CD14-positive monocyte (primary cell): ENCODE measurements at regions not wholly inside any gene's neighbourhood (a gene's known extent, or its start where the extent isn't known, plus 50 kb on each side); places are given as distances from the start of the nearest gene placed in this dataset.

Experiments used
- DNase-seq, 3 donors: peaks; one replicate each; pipeline ENCODE4 v3.0.0-alpha.2; 2011 to 2022
- H2AFZ ChIP-seq: 2 replicates; pipeline ENCODE4 v1.6.0; 2012; ENCODE audit warnings: mild to moderate bottlenecking, low read depth, low read length, inconsistent platforms; ENCODE audit not compliant: insufficient read depth, poor library complexity, severe bottlenecking
- H3K27ac ChIP-seq, 2 donors: 1 replicate in 1 of 2; 2 replicates in 1 of 2; pipeline ENCODE4 v1.5.1; 2012 to 2013; ENCODE audit warnings: low read length in 2 of 2, control low read depth in 1 of 2, inconsistent platforms in 1 of 2, low read depth in 1 of 2, mild to moderate bottlenecking in 1 of 2
- H3K27me3 ChIP-seq, 2 donors: one replicate each; pipeline versions ENCODE4 v1.6.0 to v1.6.1; 2011 to 2013; ENCODE audit warnings: low read length in 2 of 2; ENCODE audit not compliant: control insufficient read depth in 2 of 2, insufficient read depth in 2 of 2
- H3K36me3 ChIP-seq, 2 donors: replicated peaks in 1 of 2; 1 replicate in 1 of 2; 2 replicates in 1 of 2; pipeline versions ENCODE4 v1.5.1 to v1.6.1; 2012 to 2013; ENCODE audit warnings: low read length in 2 of 2, control low read depth in 1 of 2, inconsistent platforms in 1 of 2, mild to moderate bottlenecking in 1 of 2; ENCODE audit not compliant: insufficient read depth in 2 of 2, control insufficient read depth in 1 of 2
- H3K4me1 ChIP-seq, 2 donors: 1 replicate in 1 of 2; 2 replicates in 1 of 2; pipeline versions ENCODE4 v1.5.1 to v1.6.1; 2012 to 2013; ENCODE audit warnings: low read length in 2 of 2, control low read depth in 1 of 2, inconsistent platforms in 1 of 2, mild to moderate bottlenecking in 1 of 2, moderate library complexity in 1 of 2; ENCODE audit not compliant: insufficient read depth in 2 of 2, control insufficient read depth in 1 of 2
- H3K4me2 ChIP-seq: replicated peaks from 2 replicates; pipeline ENCODE3; 2012; ENCODE audit warnings: low read length, moderate library complexity, mild to moderate bottlenecking; ENCODE audit not compliant: poor library complexity, severe bottlenecking; ENCODE audit errors: extremely low read depth
- H3K4me3 ChIP-seq, 3 experiments: fragments of 200-600 bp in 1 of 3; sonication (generic) in 1 of 3; replicated peaks in 1 of 3; 1 replicate in 2 of 3; 2 replicates in 1 of 3; pipeline ENCODE4 v1.5.1; 2011 to 2013; ENCODE audit warnings: low read length in 3 of 3, mild to moderate bottlenecking in 3 of 3, control low read depth in 2 of 3, low read depth in 2 of 3, inconsistent platforms in 1 of 3, moderate library complexity in 1 of 3
- H3K79me2 ChIP-seq: 2 replicates; pipeline ENCODE4 v1.6.0; 2012; ENCODE audit warnings: mild to moderate bottlenecking, control low read depth, inconsistent platforms, low read length, moderate library complexity; ENCODE audit not compliant: insufficient read depth
- H3K9ac ChIP-seq: 2 replicates; pipeline ENCODE4 v1.6.0; 2017; ENCODE audit warnings: low read length, mild to moderate bottlenecking; ENCODE audit not compliant: insufficient read depth, poor library complexity, severe bottlenecking
- H3K9me3 ChIP-seq, 2 donors: replicated peaks in 1 of 2; 1 replicate in 1 of 2; 2 replicates in 1 of 2; pipeline versions ENCODE4 v1.5.1 to v1.6.1; 2012 to 2013; ENCODE audit warnings: low read length in 2 of 2, control low read depth in 1 of 2; ENCODE audit not compliant: control insufficient read depth in 1 of 2, insufficient read depth in 1 of 2
- H4K20me1 ChIP-seq: 2 replicates; pipeline ENCODE4 v1.6.0; 2012; ENCODE audit warnings: mild to moderate bottlenecking, low read length, control low read depth, moderate library complexity; ENCODE audit not compliant: insufficient read depth
- H3K27ac Mint-ChIP-seq, 7 donors: one replicate each; pipeline ENCODE4 v1.8.0; 2020; ENCODE audit warnings: mild to moderate bottlenecking in 7 of 7, mixed read lengths in 7 of 7, moderate library complexity in 6 of 7, inconsistent platforms in 2 of 7
- H3K27me3 Mint-ChIP-seq, 3 donors: one replicate each; pipeline ENCODE4 v1.8.0; 2021 to 2022; ENCODE audit warnings: low read depth in 3 of 3, mild to moderate bottlenecking in 3 of 3, mixed read lengths in 3 of 3, moderate library complexity in 3 of 3, inconsistent platforms in 1 of 3
- H3K36me3 Mint-ChIP-seq, 2 donors: one replicate each; pipeline ENCODE4 v1.8.0; 2020; ENCODE audit warnings: mixed read lengths in 2 of 2, inconsistent platforms in 1 of 2, mild to moderate bottlenecking in 1 of 2
- H3K4me1 Mint-ChIP-seq: one replicate; pipeline ENCODE4 v1.8.0; 2020; ENCODE audit warnings: mild to moderate bottlenecking, mixed read lengths
- H3K4me3 Mint-ChIP-seq, 2 donors: one replicate each; pipeline ENCODE4 v1.8.0; 2020; ENCODE audit warnings: mild to moderate bottlenecking in 2 of 2, mixed read lengths in 2 of 2, moderate library complexity in 1 of 2
- H3K9me3 Mint-ChIP-seq, 7 donors: one replicate each; pipeline ENCODE4 v1.8.0; 2020 to 2022; ENCODE audit warnings: mixed read lengths in 7 of 7, mild to moderate bottlenecking in 6 of 7, moderate library complexity in 6 of 7, inconsistent platforms in 2 of 7
- CTCF ChIP-seq: fragments of 200-600 bp; IDR thresholded peaks from one replicate; pipeline ENCODE4 v1.8.0; 2022; ENCODE audit warnings: antibody characterized with exemption, mild to moderate bottlenecking
- WGBS: methylation state at CpG from one replicate; pipeline ENCODE4 v1.1.5; 2013; ENCODE audit warnings: missing lambda C conversion rate; ENCODE audit not compliant: insufficient coverage; 5-methylcytosine and 5-hydroxymethylcytosine counted together
- intact Hi-C, 2 donors: fragments of 100-400 bp; cut with micrococcal nuclease; formaldehyde crosslinking; loops; one replicate each; pipeline versions ENCODE4 v1.15.0 to v1.15.1; 2023

- no peak overlapping the region for H3K4me2 ChIP-seq
- H3K27ac ChIP-seq = no peak overlapping the region
- no peaks in the 10 kb centered on the region for H3K79me2 ChIP-seq
- intact Hi-C loops = no loop called here
- H3K4me3 ChIP-seq = no peak overlapping the region
- H3K27ac Mint-ChIP-seq = no peak overlapping the region
- no peak overlapping the region for H2AFZ ChIP-seq
- H3K9me3 ChIP-seq = no peaks in the 10 kb centered on the region
- no peaks in the 10 kb centered on the region for H4K20me1 ChIP-seq
- peaks cover 0 to 4% (median 3%) of the 10 kb centered on the region in 3 donors for H3K27me3 Mint-ChIP-seq
- no peak overlapping the region for H3K9ac ChIP-seq
- H3K36me3 Mint-ChIP-seq = no peaks in the 10 kb centered on the region
- no peak for TF ChIP-seq CTCF
- H3K9me3 Mint-ChIP-seq = no peaks in the 10 kb centered on the region
- H3K4me1 Mint-ChIP-seq = peaks cover 9% of the 10 kb centered on the region
- H3K27me3 ChIP-seq = no peaks in the 10 kb centered on the region
- H3K36me3 ChIP-seq = no peaks in the 10 kb centered on the region
- no peak overlapping the region for H3K4me3 Mint-ChIP-seq
- peaks cover 0 to 11% of the 10 kb centered on the region in 2 donors for H3K4me1 ChIP-seq
- WGBS = no CpG with 5 or more reads among the region's 9 CpGs
- peak; percentile 28 to 68 (median 44) for DNase-seq
These were observed 74.9 kb downstream of the FAM43A start for GRCh38 chr3:194760494-194761137.

- Histone ChIP-seq H3K4me3 (no peak overlapping the region), H3K9ac (no peak overlapping the region), H3K4me1 (peaks cover 0 to 11% of the 10 kb centered on the region in 2 donors), H3K27ac (no peak overlapping the region), H3K4me2 (no peak overlapping the region), H3K9me3 (no peaks in the 10 kb centered on the region), H3K27me3 (no peaks in the 10 kb centered on the region), H3K79me2 (no peaks in the 10 kb centered on the region), H2AFZ (no peak overlapping the region), H4K20me1 (no peaks in the 10 kb centered on the region), H3K36me3 (no peaks in the 10 kb centered on the region)
- H3K4me3 Mint-ChIP-seq = no peak overlapping the region
- H3K27me3 Mint-ChIP-seq = peaks cover 0 to 4% (median 3%) of the 10 kb centered on the region in 3 donors
- no peaks in the 10 kb centered on the region for H3K36me3 Mint-ChIP-seq
- DNase-seq = no peak
- WGBS = 92% methylated on average over 1 of the region's 3 CpGs
- no peak for TF ChIP-seq CTCF
- H3K27ac Mint-ChIP-seq = no peak overlapping the region
- intact Hi-C loops = no loop called here
- H3K4me1 Mint-ChIP-seq = peaks cover 9% of the 10 kb centered on the region
- H3K9me3 Mint-ChIP-seq = no peaks in the 10 kb centered on the region
These were observed 75.7 kb downstream of the FAM43A start for GRCh38 chr3:194761384-194761783.
